ENCODE measurements at regions not wholly inside any gene's neighbourhood (a gene's known extent, or its start where the extent isn't known, plus 50 kb on each side); places are given as distances from the start of the nearest gene placed in this dataset.

DNA sequence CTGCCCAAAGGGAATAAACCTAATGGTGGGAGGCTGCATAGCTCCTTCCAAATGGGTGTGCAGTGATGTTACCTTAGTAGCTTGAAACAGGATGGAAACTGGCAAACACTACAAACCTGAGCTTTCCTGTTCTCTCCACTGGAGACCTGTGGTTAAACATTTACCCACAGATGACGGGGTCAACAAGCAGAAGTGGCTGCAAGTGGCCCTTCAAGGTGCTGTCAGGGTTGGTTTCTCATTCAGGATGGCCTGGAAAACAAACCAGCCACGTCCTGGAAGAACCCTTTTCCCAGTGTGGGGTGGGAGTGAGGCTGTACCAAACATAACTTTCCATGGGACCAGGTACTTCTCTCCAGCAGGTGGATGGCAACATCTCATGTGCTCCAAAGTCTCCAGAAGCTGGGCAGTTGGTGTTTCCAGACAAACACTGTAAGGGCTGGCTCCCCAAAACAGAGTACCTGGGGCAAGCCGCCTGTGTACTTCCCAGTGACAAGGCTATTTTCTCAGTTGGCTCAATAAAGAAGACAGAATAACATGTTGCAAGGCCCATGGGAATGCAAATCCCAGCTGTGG lies 67.5 kb downstream of the DNAJB9 start:
- Histone ChIP-seq H3K36me3 (replicated peaks in 1 of 2; ENCODE audit: insufficient read depth in 1 of 2, low read depth in 2 of 2) (no peaks in the 10 kb centered on the region), H3K9me3 (no peaks in the 10 kb centered on the region), H3K27ac (no peak overlapping the region), H3K4me3 (no peak overlapping the region), H3K27me3 (no peaks in the 10 kb centered on the region), H3K4me1 (peaks cover 8% of the 10 kb centered on the region)
- WGBS, 2 donors = 27 to 42% methylated on average over 3 of the region's 3 CpGs
- ATAC-seq (no peak), DNase-seq (peak in 2 of 4 donors; percentile 14 to 21)
- intact Hi-C loops (cut with DNase I) = no loop called here
- no peak for TF ChIP-seq POLR2A (IDR thresholded peaks at IDR 0.05)
- TF ChIP-seq, protein P1, sequence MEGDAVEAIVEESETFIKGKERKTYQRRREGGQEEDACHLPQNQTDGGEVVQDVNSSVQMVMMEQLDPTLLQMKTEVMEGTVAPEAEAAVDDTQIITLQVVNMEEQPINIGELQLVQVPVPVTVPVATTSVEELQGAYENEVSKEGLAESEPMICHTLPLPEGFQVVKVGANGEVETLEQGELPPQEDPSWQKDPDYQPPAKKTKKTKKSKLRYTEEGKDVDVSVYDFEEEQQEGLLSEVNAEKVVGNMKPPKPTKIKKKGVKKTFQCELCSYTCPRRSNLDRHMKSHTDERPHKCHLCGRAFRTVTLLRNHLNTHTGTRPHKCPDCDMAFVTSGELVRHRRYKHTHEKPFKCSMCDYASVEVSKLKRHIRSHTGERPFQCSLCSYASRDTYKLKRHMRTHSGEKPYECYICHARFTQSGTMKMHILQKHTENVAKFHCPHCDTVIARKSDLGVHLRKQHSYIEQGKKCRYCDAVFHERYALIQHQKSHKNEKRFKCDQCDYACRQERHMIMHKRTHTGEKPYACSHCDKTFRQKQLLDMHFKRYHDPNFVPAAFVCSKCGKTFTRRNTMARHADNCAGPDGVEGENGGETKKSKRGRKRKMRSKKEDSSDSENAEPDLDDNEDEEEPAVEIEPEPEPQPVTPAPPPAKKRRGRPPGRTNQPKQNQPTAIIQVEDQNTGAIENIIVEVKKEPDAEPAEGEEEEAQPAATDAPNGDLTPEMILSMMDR (IDR thresholded peaks at IDR 0.05) = no peak

DNA sequence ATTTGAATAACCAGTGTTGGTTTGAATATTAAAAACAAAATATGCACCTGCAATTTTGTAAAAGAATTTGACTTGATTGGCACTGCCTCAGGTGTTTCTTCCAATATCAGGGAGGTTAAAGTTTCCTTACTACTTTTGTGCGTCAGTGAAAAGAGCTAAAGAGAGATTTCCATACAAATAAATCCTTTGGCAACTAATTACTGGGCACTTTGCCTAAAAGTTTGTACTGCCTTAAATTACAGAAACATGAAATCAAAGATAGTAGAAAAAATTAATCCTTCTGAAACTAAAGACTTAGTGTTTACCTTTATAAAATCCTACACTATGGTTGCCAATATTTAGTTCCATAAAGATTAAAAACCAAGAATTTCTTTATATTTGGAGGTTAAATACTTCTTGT lies 72.5 kb downstream of the DNAJB9 start:
- 43 to 56% methylated on average over 1 of the region's 1 CpG for WGBS, 2 donors
- intact Hi-C loops (cut with DNase I) = no loop called here
- ATAC-seq (no peak), DNase-seq (no peak)
- Histone ChIP-seq H3K4me1 (peaks cover 7% of the 10 kb centered on the region), H3K27ac (no peak overlapping the region), H3K36me3 (replicated peaks in 1 of 2; ENCODE audit: insufficient read depth in 1 of 2, low read depth in 2 of 2) (no peaks in the 10 kb centered on the region), H3K27me3 (no peaks in the 10 kb centered on the region), H3K4me3 (no peak overlapping the region), H3K9me3 (no peaks in the 10 kb centered on the region)
- TF ChIP-seq, protein P1 (IDR thresholded peaks at IDR 0.05) = no peak
- TF ChIP-seq POLR2A (IDR thresholded peaks at IDR 0.05) = no peak

DNA sequence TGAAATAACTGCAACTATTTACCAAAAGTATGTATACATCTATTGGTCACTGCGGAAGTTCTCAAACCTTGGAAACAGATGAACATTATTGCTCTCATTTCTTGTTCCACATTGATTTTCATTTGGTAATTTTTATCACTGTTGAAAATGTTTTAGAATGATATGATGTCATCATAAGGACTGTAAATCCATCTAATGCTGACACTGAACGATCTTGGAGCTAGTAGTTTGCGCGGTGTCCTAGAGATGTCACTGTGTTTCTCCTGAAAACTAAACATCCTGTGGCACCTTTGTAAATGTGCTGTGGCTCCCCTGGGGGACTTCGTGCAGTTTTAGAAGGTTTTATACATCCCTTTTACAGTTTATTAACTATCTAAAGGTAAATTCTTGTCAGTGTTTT lies 73.5 kb downstream of the DNAJB9 start:
- Histone ChIP-seq H3K4me1 (peaks cover 5% of the 10 kb centered on the region), H3K27me3 (no peaks in the 10 kb centered on the region), H3K9me3 (no peaks in the 10 kb centered on the region), H3K4me3 (no peak overlapping the region), H3K27ac (no peak overlapping the region), H3K36me3 (replicated peaks in 1 of 2; ENCODE audit: insufficient read depth in 1 of 2, low read depth in 2 of 2) (no peaks in the 10 kb centered on the region)
- 54 to 70% methylated on average over 5 of the region's 5 CpGs for WGBS, 2 donors
- ATAC-seq (no peak), DNase-seq (no peak)
- intact Hi-C loops (cut with DNase I) = no loop called here
- TF ChIP-seq, protein P1 (IDR thresholded peaks at IDR 0.05) = no peak
- no peak for TF ChIP-seq POLR2A (IDR thresholded peaks at IDR 0.05)

DNA sequence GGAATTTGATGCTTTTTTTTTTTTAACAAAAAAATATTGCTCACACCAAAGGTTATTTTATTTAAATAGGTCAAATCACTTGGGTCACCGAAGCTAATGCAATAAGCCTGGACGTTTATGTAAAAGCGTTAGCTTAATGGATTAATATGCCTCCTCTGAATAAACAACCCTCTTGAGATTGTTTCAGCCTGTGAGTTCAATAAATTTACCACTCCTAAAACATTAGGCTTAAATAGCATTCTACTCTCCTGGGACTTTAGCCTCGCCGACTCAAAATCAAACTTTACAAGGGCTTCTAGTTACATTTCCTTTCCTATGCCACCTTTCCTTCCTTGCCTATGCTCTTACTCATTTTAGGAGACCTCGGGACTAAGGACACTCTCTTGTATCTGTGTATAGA lies 79.3 kb downstream of the DNAJB9 start:
- ATAC-seq = no peak
- H3K36me3 ChIP-seq (replicated peaks in 1 of 2; ENCODE audit: insufficient read depth in 1 of 2, low read depth in 2 of 2) = no peaks in the 10 kb centered on the region
- no peaks in the 10 kb centered on the region for H3K27me3 ChIP-seq
- no peak overlapping the region for H3K27ac ChIP-seq
- no peaks in the 10 kb centered on the region for H3K9me3 ChIP-seq
- no peak overlapping the region for H3K4me3 ChIP-seq
- no peak for DNase-seq
- intact Hi-C loops (cut with DNase I) = no loop called here
- no peaks in the 10 kb centered on the region for H3K4me1 ChIP-seq
- TF ChIP-seq POLR2A (IDR thresholded peaks at IDR 0.05) = no peak
- TF ChIP-seq, protein P1 (IDR thresholded peaks at IDR 0.05) = no peak
- WGBS, 2 donors = 72 to 78% methylated on average over 6 of the region's 6 CpGs

DNA sequence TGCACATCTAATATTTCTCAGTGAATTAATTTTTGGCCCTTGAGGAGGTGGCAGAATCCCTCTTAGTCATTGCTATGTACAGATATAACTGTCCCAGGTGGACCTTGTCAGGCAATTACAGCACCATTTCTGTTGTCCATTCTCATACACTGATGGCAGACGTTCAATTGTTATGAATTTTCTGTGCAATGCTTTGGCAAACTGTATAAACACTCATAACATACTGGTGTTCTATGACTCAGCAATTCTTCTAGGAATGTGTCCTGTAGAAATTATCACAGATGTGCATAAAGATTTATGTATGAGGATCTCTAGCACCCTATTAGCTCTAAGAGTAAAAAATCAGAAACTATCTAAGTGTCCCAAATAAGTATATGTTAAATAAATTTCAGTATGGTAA lies 80.8 kb downstream of the DNAJB9 start:
- Histone ChIP-seq H3K4me3 (no peak overlapping the region), H3K9me3 (no peaks in the 10 kb centered on the region), H3K36me3 (replicated peaks in 1 of 2; ENCODE audit: insufficient read depth in 1 of 2, low read depth in 2 of 2) (no peaks in the 10 kb centered on the region), H3K27ac (no peak overlapping the region), H3K4me1 (no peaks in the 10 kb centered on the region), H3K27me3 (no peaks in the 10 kb centered on the region)
- intact Hi-C loops (cut with DNase I) = no loop called here
- WGBS, 2 donors = 14 to 25% methylated on average over 1 of the region's 1 CpG
- no peak for DNase-seq
- TF ChIP-seq, protein P1 (IDR thresholded peaks at IDR 0.05) = no peak
- TF ChIP-seq POLR2A (IDR thresholded peaks at IDR 0.05) = no peak
- ATAC-seq = no peak

Measured in body of pancreas (tissue), 4 donors.